Lower lobe of right lung (tissue), 2 donors: ENCODE measurements at regions not wholly inside any gene's neighbourhood (a gene's known extent, or its start where the extent isn't known, plus 50 kb on each side); places are given as distances from the start of the nearest gene placed in this dataset.

Source experiments
- ATAC-seq, 2 donors: fragments of 200-7000 bp; cut with Tn5 transposase; one replicate each; pipeline ENCODE4 v1.9.1; 2020 to 2022; ENCODE audit warnings: mild to moderate bottlenecking in 2 of 2, moderate library complexity in 2 of 2
- DNase-seq: peaks from one replicate; pipeline ENCODE4 v3.0.0-alpha.2; 2020
- H3K27ac ChIP-seq: fragments of 200-600 bp; one replicate; pipeline ENCODE4 v1.8.0; 2022
- H3K27me3 ChIP-seq: fragments of 200-600 bp; one replicate; pipeline ENCODE4 v1.8.0; 2022; ENCODE audit warnings: low read depth
- H3K36me3 ChIP-seq: fragments of 200-600 bp; one replicate; pipeline ENCODE4 v1.8.0; 2022; ENCODE audit warnings: mild to moderate bottlenecking
- H3K4me1 ChIP-seq: fragments of 200-600 bp; one replicate; pipeline ENCODE4 v1.8.0; 2022
- H3K4me3 ChIP-seq: fragments of 200-600 bp; one replicate; pipeline ENCODE4 v1.8.0; 2022; ENCODE audit warnings: mild to moderate bottlenecking
- H3K9me3 ChIP-seq: fragments of 200-600 bp; one replicate; pipeline ENCODE4 v1.8.0; 2022
- CTCF ChIP-seq: fragments of 200-600 bp; IDR thresholded peaks from one replicate; pipeline ENCODE4 v1.8.0; 2022; ENCODE audit warnings: antibody characterized with exemption, mild to moderate bottlenecking
- intact Hi-C: fragments of 100-400 bp; cut with DNase I; formaldehyde crosslinking; loops from one replicate; pipeline ENCODE4 v1.11.0; 2022
- donor health status: DM: no; HTN: yes; CAD: no; lungs with severe emphysema.

- intact Hi-C loops: no loop called here
- H3K36me3 ChIP-seq: no peaks in the 10 kb centered on the region
- no peak for DNase-seq
- H3K27ac ChIP-seq: no peak overlapping the region
- ATAC-seq: no peak
- no peaks in the 10 kb centered on the region for H3K9me3 ChIP-seq
- no peaks in the 10 kb centered on the region for H3K27me3 ChIP-seq
- H3K4me3 ChIP-seq: no peak overlapping the region
- H3K4me1 ChIP-seq: no peaks in the 10 kb centered on the region
- TF ChIP-seq CTCF: no peak
Measured at GRCh38 chr14:40093800-40094199, 661.6 kb upstream of the FBXO33 start.

- ATAC-seq: no peak
- H3K4me1 ChIP-seq: no peaks in the 10 kb centered on the region
- intact Hi-C loops: no loop called here
- no peak overlapping the region for H3K4me3 ChIP-seq
- H3K36me3 ChIP-seq: no peaks in the 10 kb centered on the region
- no peaks in the 10 kb centered on the region for H3K27me3 ChIP-seq
- no peak for TF ChIP-seq CTCF
- DNase-seq: no peak
- H3K9me3 ChIP-seq: no peaks in the 10 kb centered on the region
- no peak overlapping the region for H3K27ac ChIP-seq
Measured at GRCh38 chr14:40074169-40074568, 641.9 kb upstream of the FBXO33 start.

GRCh38 chr14:40072175-40072574, 639.9 kb upstream of the FBXO33 start:
- Histone ChIP-seq H3K36me3 (no peaks in the 10 kb centered on the region), H3K27ac (no peak overlapping the region), H3K9me3 (no peaks in the 10 kb centered on the region), H3K27me3 (no peaks in the 10 kb centered on the region), H3K4me1 (no peaks in the 10 kb centered on the region), H3K4me3 (no peak overlapping the region)
- ATAC-seq: peak in 1 of 2 donors; percentile 66
- intact Hi-C loops: no loop called here
- no peak for TF ChIP-seq CTCF
- no peak for DNase-seq

GRCh38 chr14:40058901-40059897, 627.0 kb upstream of the FBXO33 start:
- H3K9me3 ChIP-seq: no peaks in the 10 kb centered on the region
- DNase-seq: no peak
- H3K4me3 ChIP-seq: no peak overlapping the region
- no peak for ATAC-seq
- H3K27ac ChIP-seq: no peak overlapping the region
- H3K4me1 ChIP-seq: no peaks in the 10 kb centered on the region
- H3K27me3 ChIP-seq: no peaks in the 10 kb centered on the region
- H3K36me3 ChIP-seq: no peaks in the 10 kb centered on the region
- no peak for TF ChIP-seq CTCF
- intact Hi-C loops: no loop called here

- Histone ChIP-seq H3K27me3 (no peaks in the 10 kb centered on the region), H3K4me1 (no peaks in the 10 kb centered on the region), H3K27ac (no peak overlapping the region), H3K9me3 (no peaks in the 10 kb centered on the region), H3K4me3 (no peak overlapping the region), H3K36me3 (no peaks in the 10 kb centered on the region)
- DNase-seq: no peak
- no peak for TF ChIP-seq CTCF
- intact Hi-C loops: no loop called here
- no peak for ATAC-seq
Measured at GRCh38 chr14:40053416-40053815, 621.2 kb upstream of the FBXO33 start.
